ENCODE measurements at regions not wholly inside any gene's neighbourhood (a gene's known extent, or its start where the extent isn't known, plus 50 kb on each side); places are given as distances from the start of the nearest gene placed in this dataset.

DNA sequence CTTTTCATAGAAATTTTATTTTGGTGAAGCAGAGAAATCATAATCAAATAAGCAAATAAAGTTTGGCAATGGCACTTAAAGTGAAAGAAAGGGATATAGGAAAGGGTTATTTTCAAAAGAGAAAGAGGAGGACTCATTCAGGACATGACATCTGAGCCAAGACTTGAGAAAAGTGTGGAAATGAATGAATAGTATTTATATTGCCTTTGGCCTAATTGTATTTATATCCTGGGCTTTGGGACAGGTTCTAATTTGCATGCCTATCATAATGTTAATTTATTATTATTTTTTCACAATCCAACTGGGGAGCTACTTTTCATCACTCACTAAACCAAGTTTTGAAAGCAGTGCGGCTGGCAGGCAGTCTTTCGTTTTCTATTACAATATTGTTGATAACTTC is 376.8 kb downstream of the HGF start:
- TF ChIP-seq POLR2AphosphoS5 (IDR thresholded peaks at IDR 0.05; ENCODE audit: insufficient read depth in 1 of 2, low read depth in 1 of 2), result no peak
- TF ChIP-seq, protein P1, sequence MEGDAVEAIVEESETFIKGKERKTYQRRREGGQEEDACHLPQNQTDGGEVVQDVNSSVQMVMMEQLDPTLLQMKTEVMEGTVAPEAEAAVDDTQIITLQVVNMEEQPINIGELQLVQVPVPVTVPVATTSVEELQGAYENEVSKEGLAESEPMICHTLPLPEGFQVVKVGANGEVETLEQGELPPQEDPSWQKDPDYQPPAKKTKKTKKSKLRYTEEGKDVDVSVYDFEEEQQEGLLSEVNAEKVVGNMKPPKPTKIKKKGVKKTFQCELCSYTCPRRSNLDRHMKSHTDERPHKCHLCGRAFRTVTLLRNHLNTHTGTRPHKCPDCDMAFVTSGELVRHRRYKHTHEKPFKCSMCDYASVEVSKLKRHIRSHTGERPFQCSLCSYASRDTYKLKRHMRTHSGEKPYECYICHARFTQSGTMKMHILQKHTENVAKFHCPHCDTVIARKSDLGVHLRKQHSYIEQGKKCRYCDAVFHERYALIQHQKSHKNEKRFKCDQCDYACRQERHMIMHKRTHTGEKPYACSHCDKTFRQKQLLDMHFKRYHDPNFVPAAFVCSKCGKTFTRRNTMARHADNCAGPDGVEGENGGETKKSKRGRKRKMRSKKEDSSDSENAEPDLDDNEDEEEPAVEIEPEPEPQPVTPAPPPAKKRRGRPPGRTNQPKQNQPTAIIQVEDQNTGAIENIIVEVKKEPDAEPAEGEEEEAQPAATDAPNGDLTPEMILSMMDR (IDR thresholded peaks at IDR 0.05), result no peak
